K562 (cell line): ENCODE measurements at regions not wholly inside any gene's neighbourhood (a gene's known extent, or its start where the extent isn't known, plus 50 kb on each side); places are given as distances from the start of the nearest gene placed in this dataset.

ENCODE experiments used
- EP400 ChIP-seq: fragments of 450-650 bp; IDR thresholded peaks from 2 replicates; pipeline ENCODE4 v1.6.1; 2017; ENCODE audit warnings: antibody characterized with exemption, mild to moderate bottlenecking, moderate library complexity
- GTF2F1 ChIP-seq: IDR thresholded peaks from 2 replicates; pipeline ENCODE4 v1.6.1; 2011; ENCODE audit warnings: low read depth, low read length, improper control_type of control experiment
- MAFK ChIP-seq: IDR thresholded peaks from 2 replicates; pipeline ENCODE4 v1.6.1; 2011; ENCODE audit warnings: low read length, improper control_type of control experiment
- MCM2 ChIP-seq: fragments of 450-650 bp; IDR thresholded peaks from 2 replicates; pipeline ENCODE4 v1.6.1; 2017; ENCODE audit warnings: low read depth, mild to moderate bottlenecking
- NEUROD1 ChIP-seq: fragments of 150-350 bp; IDR thresholded peaks from 2 replicates; pipeline ENCODE4 v1.6.1; 2014; ENCODE audit warnings: borderline replicate concordance, low read length, low read depth; ENCODE audit not compliant: partially characterized antibody
- SRSF9 ChIP-seq: fragments of 200-400 bp; formaldehyde crosslinking; IDR thresholded peaks from 2 replicates; pipeline ENCODE4 v1.6.1; 2017; ENCODE audit warnings: low read depth, low read length, borderline replicate concordance
- ZNF311 ChIP-seq: fragments of 250-450 bp; sonication (Bioruptor Pico); IDR thresholded peaks from 2 replicates; pipeline ENCODE4 v1.4.0; 2020; ENCODE audit warnings: mild to moderate bottlenecking, moderate library complexity
- TF ChIP-seq, protein P1 (sequence below): sonication (generic); formaldehyde crosslinking; IDR thresholded peaks from 2 replicates; pipeline ENCODE4 v1.4.0; 2020; ENCODE audit warnings: mild to moderate bottlenecking, missing genetic modification reagents
- TF ChIP-seq, protein P2 (sequence below): fragments of 450-650 bp; IDR thresholded peaks from 2 replicates; pipeline ENCODE4 v1.6.1; 2016; ENCODE audit warnings: low read depth, mild to moderate bottlenecking, moderate library complexity

DNA sequence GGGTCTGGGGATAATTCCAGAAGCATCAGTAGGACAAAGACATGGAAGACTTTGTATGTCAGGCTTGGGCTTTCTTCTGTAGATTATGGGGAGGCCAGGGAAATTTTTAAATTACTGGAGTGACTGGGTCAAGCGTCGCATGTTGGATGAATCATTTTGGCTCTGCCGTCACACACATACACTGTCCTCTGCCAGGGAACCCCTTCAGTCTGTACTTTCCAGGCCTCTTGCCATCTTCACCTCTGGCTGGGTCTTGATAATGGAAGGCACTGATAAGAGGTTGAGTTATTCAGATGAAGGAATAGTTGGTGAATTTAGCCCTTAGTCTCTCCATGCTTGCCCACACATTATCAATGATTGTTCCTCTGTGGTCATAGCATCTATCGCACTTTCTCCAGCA lies 895.1 kb upstream of the CELF4 start (continued):
- TF ChIP-seq EP400 (no peak), ZNF311 (CRISPR knock-in tag) (no peak), MCM2 (no peak), MAFK (no peak), SRSF9 (no peak), NEUROD1 (no peak), GTF2F1 (no peak)
- TF ChIP-seq, protein P1, sequence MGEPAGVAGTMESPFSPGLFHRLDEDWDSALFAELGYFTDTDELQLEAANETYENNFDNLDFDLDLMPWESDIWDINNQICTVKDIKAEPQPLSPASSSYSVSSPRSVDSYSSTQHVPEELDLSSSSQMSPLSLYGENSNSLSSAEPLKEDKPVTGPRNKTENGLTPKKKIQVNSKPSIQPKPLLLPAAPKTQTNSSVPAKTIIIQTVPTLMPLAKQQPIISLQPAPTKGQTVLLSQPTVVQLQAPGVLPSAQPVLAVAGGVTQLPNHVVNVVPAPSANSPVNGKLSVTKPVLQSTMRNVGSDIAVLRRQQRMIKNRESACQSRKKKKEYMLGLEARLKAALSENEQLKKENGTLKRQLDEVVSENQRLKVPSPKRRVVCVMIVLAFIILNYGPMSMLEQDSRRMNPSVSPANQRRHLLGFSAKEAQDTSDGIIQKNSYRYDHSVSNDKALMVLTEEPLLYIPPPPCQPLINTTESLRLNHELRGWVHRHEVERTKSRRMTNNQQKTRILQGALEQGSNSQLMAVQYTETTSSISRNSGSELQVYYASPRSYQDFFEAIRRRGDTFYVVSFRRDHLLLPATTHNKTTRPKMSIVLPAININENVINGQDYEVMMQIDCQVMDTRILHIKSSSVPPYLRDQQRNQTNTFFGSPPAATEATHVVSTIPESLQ (CRISPR knock-in tag), result no peak
- TF ChIP-seq, protein P2, sequence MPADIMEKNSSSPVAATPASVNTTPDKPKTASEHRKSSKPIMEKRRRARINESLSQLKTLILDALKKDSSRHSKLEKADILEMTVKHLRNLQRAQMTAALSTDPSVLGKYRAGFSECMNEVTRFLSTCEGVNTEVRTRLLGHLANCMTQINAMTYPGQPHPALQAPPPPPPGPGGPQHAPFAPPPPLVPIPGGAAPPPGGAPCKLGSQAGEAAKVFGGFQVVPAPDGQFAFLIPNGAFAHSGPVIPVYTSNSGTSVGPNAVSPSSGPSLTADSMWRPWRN, result no peak
